HG02610 (cell line): ENCODE measurements at regions not wholly inside any gene's neighbourhood (a gene's known extent, or its start where the extent isn't known, plus 50 kb on each side); places are given as distances from the start of the nearest gene placed in this dataset.
A peak's percentile ranks its signal among the peaks of the same experiment; 100 is the strongest.

Experiments used
- ATAC-seq: cut with Tn5 transposase; IDR thresholded peaks from one replicate; pipeline ENCODE4 v1.9.1; 2021; ENCODE audit warnings: mild to moderate bottlenecking, moderate library complexity; ENCODE audit not compliant: unreplicated experiment

DNA sequence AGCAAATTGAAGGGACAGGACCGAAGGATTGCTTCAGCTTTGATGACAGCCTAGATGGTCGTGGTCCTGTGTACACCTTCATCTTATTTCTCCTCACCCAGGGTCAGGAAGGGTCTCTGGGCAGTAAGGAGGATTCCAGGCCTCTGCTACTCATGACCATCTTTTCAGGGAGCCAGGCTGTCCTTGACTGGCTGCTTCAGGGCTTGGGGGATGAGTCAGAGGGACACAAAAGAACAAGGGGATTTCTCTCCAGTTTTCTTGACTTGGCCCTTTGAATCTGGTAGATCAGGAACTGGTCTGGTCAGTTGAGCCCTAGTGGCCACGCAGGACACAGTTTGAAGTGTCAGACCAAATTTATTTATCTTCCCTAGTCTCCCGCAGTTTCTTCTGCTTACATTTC lies 402.1 kb upstream of the CHD6 start:
- no peak for ATAC-seq

DNA sequence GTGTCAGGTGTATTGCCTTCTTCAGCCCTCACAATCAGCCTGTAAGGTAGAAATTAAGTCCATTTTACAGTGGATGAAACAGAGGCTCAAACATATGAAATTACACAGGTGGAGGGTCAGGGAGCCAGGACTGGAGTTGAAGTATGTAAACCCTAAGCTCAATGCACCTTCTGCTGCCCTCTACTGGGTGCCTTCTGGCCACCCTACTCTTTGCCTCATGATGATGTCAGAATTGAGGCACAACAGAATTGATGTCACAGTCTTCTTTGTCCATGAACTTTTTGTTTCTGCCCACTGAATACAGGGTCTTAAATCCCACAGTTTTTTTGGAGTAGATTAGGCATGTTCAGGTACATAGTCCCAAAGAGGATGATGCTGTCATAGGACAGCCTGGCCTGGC lies 400.8 kb upstream of the CHD6 start:
- no peak for ATAC-seq

DNA sequence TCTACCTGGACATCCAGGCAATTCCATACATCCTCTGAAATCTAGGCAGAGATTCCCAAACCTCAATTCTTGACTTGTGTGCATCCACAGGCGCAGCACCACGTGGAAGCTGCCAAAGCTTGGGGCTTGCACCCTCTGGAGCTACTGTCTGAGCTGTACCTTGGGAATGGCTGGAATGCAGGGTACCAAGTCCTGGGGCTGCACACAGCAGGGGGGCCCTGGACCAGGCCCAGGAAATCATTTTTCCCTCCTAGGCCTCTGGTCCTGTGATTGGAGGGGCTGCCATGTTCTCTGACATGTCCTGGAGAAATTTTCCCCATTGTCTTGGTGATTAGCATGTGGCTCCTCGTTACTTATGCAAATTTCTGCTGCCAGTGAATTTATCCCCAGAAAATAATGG lies 391.9 kb upstream of the CHD6 start:
- ATAC-seq: no peak

DNA sequence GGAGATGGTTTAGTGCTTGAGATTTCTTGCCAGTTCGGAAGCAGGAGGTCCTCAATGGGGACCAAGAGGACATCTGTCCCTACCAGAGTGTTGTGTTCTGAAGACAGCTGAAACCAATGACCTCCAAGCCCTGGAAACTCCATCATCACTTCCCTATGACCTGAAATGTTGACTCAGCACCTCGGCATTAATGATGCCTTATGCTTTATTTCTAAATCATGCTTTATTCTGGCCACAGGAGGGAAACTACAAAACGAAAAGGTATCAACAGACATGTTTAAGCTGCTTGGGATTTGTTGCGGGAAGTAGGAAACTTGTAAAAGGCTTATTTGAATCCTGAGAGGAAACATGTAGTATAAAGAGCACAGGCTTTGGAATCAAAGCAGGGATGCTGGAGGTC lies 389.1 kb upstream of the CHD6 start:
- no peak for ATAC-seq

DNA sequence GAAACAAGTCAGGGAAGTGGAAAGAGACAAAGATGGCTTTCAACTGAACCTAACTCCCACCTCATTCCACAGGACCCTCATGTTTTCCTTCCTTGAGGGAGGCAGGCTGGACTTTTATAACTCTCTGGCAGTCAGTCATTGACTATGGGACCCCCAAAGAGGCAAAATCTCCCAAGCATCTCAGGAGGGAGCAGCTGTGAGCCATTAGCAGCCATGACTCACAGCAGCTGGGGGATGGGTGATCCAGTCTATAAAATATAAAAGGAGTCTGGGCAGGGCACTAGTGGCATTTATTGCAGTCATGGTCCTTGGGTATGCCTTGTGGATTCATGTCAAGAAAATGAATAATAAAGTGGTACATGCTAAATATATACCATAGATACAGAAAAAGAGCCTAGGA lies 387.0 kb upstream of the CHD6 start:
- no peak for ATAC-seq

DNA sequence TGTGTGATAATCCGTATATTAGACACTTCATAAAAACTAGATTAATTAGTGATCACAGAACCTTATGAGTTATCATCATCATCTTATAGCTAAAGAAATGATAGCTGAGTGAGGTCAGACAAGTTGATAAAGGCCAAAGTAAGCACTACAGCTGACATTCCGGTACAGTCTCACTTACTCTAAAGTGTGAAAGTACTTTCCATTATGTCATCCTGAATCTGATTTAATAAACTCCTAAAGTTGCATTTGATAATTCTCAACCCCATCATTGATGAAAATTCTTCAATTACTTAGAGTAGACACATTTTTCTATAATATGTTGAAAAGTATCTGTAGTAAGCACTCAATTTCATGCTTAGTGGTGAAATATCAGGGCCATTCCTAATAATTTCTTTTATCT lies 385.2 kb upstream of the CHD6 start:
- no peak for ATAC-seq

DNA sequence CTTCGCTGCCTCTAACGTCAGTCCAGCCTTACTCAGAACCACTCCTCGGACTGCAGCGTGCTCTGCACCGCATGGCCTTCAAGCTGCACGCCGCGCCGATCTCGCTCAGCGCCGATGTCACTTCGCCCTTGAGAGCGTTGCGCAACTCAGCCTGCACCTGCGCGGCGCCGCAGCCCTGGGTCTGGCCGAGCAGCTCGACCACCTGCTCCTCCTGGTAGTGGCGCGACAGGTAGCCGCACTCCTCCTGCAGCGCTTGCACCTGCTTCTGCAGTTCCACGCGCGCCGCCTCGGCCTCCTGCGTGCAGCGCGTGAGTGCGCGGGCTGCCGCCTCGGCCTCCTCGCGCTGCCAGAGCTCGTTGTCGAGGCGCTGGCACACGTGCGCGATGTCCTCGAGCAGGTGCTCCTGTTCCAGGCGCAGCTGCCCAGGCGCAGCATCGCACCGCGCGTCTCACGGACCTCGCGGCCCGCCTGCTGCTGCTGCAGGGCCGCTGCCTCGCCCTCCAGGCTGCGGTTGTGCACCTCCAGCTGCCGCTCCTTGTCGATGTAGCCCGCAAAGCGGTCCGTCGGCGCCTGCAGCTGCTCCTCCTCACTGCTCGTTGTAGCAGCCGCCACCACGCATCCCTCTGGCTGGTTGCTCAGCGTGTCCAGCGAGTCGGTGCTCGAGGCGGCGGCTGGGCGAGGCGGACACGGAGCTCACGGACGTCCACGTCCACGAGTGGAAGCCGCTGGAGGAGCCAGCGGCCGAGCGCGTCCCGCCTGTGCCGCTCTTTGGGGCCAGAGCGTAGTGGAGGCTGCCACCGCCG lies 380.6 kb upstream of the CHD6 start:
- no peak for ATAC-seq

DNA sequence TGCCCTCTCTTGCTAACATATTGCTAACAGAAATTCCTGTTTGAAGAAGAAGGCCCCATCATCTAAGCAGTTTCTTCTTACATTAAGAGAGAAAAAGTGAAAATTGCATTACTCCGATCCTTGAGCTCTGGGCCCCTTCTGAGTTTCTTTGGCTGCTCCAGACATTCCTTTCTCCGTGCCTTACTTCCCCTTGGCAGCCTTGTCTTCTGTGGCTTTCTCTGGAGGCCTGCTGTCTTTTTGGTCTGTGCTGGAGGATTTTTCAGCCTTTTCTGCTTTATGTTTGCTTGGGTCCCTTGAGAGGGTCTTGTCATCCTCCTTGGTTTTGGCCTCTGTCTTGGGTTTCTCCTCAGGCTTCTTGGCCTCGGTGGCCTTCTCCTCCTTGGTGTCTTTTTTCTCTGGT lies 378.8 kb upstream of the CHD6 start:
- ATAC-seq: no peak

DNA sequence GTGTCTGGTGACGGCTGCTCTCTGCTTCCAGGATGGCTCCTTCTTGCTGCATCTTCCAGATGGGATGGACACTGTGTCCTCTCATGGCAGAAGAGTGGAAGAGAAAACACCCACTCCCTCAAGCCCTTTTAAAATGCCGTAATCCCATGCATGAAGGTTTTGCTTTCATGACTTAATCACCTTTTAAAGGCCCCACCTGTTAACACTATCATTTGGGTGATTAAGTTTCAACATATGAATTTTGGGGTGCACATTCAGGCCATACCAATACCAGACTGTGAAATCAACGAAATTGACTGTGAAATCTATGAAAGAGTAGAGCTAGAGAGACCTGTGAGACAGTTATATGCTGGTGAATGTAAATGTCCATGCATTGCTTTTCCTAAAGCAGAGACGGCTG lies 374.3 kb upstream of the CHD6 start:
- ATAC-seq: no peak

DNA sequence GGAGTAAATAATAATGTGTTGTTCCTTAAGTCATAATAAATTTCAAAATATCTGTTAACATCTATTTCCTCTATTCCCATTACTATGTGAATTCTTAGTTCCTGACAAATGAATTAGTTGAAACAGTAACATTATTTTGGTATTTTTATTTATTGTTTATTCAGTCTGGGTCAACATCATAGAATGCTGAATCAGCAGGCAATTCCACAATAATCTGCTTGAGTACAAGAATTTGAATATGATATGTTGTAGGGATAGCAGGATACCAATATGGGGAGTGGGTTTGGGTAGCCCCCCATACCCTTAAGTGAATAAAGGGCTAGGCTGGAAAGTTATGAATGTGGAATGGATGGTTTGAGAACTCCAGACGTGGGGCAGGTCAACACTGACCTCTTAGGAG lies 373.2 kb upstream of the CHD6 start:
- no peak for ATAC-seq

DNA sequence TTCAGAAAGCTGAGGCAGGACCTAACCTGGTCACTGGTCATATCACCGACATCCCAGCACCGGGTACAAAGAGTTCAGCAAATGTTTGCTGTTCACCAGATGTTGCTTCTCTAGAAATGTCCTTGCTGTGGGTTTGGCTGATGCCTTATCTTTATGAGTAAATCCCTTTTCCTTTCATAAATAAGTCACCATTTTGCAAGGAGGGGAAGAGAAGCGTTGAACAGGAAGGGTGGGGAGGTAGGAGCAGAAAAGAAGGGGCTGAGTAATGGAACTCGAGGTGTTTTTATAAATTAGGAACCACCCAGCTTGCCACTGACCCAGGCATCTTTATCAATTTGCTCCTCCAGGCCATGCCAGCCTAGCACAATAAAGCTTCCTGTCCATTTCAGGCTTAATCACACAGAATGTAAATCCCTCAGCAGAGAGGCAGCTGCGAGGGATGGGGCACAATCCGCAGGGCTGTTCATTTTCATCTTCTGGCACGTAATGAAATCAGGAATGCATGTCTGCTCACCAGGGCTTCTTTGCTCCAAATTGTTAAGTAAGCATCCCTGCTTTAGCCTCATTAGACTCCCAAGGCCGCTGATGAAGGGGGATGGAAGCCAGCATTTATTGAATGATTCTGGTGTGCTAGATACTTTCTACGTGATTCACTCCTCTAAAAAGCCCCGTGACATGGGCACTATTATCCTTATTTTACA lies 371.9 kb upstream of the CHD6 start:
- ATAC-seq: no peak

DNA sequence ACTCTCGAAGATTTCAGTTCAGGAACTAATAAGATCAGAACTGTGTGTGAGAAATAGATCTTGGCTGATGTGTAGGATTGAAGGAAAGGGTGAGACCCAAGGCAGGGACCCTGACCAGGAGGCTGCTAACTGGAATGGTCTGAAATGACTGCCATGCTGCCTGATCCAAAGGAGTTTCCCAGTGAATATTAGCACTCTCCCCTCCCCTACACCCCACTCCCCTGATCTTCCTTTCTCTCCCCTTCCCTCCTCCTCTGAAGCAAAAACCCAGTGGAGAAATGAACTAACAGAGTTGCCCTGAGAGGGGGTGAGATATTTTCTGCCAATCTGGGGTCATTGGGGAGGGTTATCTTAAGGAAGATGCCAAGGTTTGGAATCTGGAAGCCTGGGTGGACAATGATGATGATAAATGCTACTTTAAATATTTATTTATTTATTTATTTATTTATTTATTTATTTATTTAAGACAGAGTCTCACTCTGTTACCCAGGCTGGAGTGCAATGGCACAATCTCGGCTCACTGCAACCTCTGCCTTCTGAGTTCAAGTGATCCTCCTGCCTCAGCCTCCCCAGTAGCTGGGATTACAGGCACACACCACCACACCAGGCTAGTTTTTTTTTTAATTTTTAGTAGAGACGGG lies 371.0 kb upstream of the CHD6 start:
- ATAC-seq: no peak

DNA sequence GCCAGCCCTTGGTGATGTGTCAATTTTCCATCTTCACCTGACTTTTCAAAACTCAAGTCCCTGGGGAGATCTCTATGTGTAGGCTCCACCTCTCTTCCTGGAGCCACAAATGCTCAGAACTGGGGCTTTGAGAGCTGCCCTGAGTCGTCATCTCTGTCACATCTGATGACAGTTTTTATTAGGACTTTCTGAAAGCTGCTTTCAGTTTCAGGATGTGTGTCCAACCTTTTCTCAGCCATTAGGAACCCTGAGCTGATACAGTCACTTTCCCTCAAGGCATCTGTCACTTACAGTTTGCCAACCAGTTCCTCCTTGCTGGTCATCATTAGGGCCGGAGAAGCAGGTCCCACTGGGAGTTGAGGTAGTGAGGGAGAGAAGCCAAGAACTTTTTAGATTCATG lies 365.9 kb upstream of the CHD6 start:
- peak; percentile 64 for ATAC-seq

DNA sequence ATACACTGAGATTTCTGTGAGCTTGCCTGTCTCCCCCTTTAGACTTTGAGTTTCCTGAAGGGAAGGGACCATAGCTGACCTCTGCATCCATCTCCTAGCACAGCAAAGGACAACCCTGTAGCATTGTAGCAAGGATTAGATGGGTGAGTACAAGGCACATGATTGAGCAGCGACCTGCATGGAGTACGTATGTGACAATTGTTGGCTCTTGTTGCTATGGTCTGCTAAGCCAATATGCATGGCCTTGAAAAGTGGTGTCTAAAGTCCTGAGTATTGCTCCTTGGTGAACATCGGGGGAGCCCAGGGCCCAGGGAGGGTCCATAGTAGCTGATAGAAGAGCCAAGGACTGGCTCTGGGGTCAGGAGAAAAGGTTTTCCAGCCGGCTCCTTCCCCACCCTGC lies 365.0 kb upstream of the CHD6 start:
- no peak for ATAC-seq

DNA sequence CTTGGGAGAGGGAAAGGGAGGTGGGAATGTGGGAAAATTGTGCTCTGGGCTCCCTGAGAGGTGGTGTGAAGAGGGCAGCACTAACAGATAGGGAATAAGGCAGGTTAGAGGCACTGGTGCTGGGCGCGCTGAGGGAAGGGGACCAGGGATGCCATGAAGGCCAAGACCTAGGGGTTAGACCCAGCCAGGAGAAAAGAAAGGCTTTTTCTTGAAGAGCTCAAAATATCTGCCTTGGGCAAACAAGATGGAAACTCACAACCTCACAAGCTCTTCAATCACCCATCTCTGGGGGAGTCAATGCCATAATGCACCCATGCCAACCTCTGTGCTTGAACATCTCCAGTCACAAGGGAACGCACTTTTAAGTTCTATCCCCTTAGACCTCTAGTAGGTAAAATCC lies 363.6 kb upstream of the CHD6 start:
- ATAC-seq: no peak

DNA sequence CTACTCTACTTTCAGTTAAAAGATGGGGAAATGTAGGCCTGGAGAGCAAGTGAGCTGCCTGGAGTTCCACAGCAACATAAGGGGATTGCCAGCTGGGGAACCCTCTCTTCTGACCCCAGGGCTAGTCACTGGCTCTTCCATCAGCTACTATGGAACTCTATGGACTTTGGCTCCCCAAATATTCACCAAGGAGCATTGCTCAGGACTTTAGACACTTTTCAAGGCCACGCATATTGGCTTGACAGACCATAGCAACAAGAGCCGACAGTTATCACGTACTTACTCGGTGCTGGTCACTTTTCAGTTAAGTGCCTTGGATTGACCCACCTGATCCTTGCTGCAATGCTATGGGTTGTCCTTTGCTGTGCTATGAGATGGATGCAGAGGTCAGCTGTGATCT lies 360.7 kb upstream of the CHD6 start:
- no peak for ATAC-seq

DNA sequence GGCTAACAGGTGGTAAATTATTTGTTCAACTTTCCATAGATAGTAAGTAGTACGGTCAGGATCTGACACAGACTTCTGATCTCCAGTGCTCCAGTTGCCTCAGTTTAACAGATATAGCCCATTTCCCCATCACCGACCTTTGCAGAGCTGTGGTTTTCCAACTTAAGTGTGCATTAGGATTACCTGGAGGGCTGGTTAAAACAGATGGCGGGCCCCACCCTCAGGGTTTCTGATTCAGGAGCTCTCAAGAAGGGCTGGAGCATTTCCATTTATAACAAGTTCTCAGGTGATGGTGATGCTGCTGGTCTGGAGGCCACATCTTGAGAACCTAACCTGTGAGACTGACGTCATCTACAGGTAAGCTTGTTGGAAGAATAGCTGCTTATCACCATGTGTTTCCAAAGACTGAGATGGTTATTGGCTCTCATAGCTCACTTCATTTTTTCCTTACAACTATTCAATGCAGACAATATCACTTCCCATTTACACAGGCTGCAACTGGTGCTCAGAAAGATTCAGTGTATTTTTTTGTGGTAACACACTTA lies 360.1 kb upstream of the CHD6 start:
- ATAC-seq: no peak

DNA sequence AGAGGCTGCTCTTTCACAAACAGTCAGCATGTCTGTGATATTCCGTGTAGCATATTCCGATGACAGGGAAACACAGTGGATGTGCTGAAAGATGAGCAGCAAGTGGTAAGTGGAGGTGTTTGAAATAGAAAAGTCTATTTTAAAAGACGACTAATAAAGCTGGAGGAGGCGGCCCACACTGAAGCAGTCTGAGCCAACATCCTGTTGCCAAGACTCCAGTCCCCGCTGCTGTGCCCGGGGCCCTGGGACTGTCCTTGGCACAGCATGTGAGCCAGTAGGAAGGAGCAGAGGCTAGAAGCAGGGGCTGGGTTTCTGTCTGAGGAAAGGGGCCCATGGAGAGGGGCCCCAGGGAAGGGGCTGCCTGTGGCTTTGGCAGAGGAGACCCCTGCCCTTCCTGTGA lies 351.5 kb upstream of the CHD6 start:
- no peak for ATAC-seq

DNA sequence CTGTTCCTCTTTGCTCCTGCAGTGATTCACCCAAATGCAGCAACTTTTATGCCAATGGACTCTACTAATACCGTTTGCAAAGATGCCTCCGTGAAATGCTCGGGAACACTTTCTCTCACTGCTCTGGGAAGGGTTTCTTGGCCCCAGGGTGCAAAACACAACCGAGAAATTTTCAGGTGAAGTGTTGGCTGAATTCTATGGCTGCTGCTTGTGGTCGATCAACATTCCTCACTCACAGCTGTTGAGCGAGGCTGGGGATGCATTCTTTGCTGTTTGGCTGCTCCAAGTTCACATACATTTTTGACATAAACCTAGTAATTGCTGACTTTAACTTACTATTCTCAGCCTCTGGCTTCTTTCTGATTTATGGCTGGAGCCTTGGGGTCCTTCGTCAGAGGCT lies 342.0 kb upstream of the CHD6 start:
- no peak for ATAC-seq

DNA sequence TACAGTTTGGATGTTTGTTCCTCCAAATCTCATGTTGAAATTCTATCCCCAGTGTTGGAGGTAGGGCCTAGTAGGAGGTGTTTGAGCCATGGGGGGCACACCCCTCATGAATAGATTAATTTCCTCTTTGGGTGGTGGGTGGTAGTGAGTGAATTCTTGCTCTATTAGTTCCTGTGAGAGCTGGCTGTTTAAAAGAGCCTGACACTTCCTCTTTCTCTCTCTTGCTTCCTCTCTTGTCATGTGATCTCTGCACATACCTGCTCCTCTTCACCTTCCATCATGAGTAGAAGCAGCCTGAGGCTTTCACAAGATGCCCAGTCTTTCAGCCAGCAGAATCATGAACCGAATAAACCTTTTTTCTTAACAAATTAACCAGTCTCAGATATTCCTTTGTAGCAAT lies 340.2 kb upstream of the CHD6 start:
- ATAC-seq: no peak

DNA sequence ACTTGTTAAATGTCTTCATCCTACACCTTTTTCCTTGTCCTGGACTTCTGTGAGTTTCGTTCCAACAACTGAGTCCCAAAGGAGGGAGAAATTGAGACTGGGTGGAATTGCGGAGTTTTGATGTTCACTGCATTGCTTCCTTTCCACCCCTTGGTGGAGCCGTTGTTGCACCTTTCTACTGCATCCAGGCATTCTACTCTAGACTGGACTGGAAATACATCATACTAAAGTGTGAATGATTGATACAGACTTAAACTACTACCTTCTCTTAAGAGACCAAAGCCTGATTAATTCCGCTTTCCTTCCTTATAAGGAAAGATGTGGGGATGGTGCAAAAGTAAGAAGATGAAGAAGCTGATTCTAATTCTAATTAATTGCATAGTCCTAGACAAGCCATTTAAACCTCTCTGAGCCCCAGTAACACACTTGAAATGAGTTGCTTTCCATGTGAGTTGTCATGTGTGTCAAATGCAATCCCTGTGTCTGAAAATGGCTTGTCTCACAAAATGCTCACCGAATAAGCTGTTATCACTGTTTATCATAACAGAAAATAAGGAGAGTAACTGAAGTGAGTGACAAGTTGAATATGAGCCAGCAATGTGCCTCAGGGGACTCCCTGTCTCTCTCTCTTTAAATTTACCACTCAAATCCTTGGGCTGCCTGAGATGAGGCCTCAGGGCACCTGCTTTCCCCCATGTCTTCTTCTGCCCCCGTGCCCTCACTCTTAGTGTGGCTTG lies 338.3 kb upstream of the CHD6 start:
- ATAC-seq: no peak
